Esophagus muscularis mucosa (tissue), 3 donors: ENCODE measurements at regions not wholly inside any gene's neighbourhood (a gene's known extent, or its start where the extent isn't known, plus 50 kb on each side); places are given as distances from the start of the nearest gene placed in this dataset.

Source experiments
- CTCF ChIP-seq, 3 experiments: fragments of 200-600 bp in 2 of 3; fragments of 450-650 bp in 1 of 3; sonication (generic) in 2 of 3; IDR thresholded peaks; one replicate each; pipeline ENCODE4 v1.5.1; 2017 to 2019; ENCODE audit warnings: antibody characterized with exemption in 3 of 3, mild to moderate bottlenecking in 2 of 3, moderate library complexity in 1 of 3
- POLR2A ChIP-seq: fragments of 450-650 bp; IDR thresholded peaks from one replicate; pipeline ENCODE4 v1.6.1; 2017; ENCODE audit warnings: antibody characterized with exemption, moderate library complexity, mild to moderate bottlenecking, low read depth
- POLR2AphosphoS5 ChIP-seq, 2 donors: sonication (generic); formaldehyde crosslinking; IDR thresholded peaks; one replicate each; pipeline ENCODE4 v1.6.1; 2017; ENCODE audit warnings: antibody characterized with exemption in 2 of 2

DNA sequence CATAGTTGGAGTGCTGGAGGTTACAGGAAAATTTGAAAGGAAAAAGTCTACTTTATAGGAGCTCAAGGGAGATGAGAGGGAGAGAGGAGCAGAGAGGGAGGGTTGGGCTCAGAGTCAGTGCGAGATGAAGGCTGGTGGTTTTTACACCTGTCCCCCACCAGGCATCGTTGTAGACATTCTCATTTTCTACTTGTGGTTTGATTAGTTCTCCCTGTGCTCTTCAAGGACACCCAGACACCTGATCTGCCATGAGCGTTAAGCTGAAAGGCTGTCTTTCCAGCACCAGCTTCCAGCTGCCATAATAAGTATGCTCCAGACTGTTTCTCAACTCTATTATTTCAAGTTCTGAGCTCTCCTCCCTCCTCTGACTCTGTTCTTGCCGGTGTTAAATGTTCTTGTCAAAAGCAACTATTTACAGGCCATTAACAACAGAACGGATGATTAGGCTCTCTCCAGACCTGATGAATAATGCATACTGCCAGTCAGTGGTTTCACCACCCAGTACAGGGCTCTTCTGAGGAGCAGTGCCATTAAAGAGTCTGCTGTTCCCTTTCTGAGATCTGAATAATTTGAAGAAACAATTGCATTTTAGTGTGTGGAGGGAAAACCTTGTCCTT is 514.6 kb upstream of the MCTP2 start:
- TF ChIP-seq CTCF (IDR thresholded peaks at IDR 0.05) (no peak), POLR2AphosphoS5 (IDR thresholded peaks at IDR 0.05) (no peak), POLR2A (no peak)
